ENCODE measurements at regions not wholly inside any gene's neighbourhood (a gene's known extent, or its start where the extent isn't known, plus 50 kb on each side); places are given as distances from the start of the nearest gene placed in this dataset.

DNA sequence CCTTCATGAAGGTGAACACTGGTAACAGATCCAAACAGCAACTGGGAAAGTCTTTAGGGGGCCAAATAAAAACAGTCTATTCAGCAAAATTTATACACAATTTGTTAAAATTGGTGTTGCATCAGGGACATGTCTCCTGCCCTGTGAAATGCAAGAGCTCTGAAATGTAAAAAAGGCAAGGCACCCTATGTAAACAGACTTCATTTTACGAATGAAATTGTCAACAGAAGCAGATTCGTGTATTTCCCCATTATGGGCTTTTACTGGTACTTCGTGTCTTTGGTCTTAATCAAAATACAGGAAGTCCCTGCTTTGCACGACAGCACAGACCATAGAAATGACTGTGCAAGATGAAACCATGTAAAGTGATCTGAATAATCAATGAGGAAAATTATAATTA, 127.3 kb upstream of the THBS1 start:
- DNase-seq (ENCODE audit: low read depth), result no peak

DNA sequence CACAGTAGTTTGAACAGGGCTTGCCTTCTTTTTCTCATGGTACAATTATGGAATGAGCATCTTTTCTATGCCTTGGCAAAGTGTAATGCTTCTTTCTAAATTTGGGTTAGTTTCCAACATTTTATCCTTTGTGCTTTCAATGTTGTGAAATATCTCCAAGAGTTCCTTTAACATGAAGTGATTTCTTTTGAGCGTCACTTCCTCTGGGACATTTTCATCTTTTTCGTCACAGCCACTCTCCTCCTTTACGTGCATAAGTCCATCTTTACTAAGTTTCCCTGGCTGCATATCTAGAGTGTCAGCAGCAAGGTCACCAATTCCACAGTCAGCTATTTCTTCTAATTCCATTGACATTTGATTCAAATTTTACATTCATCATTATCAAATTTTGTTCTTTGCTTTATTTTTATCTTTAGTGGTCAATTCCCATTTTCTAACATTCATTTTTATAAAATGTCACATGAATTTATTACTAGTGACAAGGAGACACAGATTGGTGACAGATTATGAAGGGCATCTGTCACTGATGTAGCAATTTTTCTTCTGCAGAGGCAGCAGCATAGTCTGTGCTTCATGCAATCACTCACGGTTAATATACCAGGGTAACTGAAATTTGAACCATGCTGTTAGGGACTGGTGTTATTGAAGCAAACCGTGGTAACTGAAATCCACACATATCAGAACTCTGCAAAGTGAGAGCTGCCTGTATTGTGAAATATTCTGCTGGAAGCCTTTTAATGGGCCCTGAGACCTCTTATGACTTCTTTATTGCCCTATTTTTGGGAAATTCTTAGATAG, 126.5 kb upstream of the THBS1 start:
- no peak for DNase-seq (ENCODE audit: low read depth)

DNA sequence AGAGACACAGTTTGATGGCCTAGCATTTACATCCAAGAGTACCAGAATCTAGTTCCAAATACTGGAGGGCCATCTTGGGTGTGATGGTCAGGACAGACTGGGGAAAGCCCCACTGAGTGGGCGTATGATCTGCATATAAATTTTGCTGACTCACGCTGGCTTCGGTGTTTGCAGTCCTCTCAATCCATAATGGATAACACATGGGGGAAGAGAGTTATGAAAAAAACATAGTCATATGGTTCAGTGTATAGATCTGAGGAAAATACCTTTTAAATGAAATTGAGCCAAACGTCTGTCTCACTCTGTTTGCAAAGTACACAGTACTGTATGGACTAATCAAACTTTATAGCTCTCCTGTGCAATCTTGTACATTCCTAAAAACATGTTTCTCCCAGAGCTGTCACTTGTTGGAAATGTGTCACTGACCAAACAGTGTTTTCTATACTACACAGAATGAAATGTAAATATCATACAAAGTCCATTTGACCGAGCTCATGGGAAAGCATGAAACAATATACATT, 125.3 kb upstream of the THBS1 start:
- no peak for DNase-seq (ENCODE audit: low read depth)

DNA sequence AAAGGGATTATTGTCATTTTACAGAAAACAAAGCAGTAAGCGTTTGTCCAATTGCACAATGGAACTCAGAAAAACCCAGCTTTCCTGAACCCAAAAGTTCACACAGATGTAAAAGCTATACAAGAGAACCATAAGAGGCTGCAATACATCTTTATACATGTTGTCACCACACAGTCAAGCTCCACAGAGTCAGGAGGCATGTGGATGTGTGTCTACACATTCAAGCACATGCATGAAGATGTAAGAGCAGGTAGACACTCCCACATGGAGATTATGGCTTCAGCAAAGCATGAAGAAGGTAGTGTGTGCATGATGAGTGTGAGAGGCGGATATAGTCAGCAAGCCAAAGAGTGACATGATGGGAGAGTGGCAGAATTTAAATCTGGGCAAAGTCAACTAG, 124.7 kb upstream of the THBS1 start:
- no peak for DNase-seq (ENCODE audit: low read depth)

DNA sequence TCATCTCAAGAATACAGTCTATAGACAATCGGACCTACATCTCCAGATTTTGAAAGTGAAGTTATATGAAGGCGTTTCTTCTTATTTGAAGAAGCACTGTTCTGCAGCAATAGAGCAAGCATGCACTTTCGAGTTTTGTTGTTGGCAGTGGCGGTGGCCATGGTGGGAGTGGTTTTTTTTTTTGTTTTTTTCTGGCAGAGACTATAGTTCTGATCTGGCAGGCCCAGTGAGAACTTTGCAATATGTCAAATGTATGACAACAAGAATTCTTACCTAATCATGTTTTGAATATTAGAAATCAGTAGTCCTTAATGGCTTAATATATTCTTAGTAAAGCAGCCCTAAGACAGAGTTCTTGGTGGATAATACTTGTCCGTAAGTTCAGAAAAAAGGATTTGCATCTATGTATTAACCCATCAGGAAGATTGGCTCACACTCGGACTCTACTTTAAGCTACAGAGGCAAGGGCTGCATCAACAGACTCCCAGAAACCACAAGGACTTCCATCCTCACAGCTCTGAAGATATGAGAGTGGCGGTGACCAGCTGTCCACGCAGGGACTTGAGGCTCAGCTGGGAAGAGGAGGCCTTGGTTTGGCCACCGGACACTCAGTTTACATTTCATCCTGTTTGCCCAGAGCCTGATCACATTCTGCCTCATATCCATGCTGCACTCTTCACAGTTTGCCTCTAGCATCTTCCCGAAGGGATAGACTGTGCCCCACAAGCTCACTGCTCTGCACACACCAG, 124.1 kb upstream of the THBS1 start:
- DNase-seq (ENCODE audit: low read depth), result no peak

DNA sequence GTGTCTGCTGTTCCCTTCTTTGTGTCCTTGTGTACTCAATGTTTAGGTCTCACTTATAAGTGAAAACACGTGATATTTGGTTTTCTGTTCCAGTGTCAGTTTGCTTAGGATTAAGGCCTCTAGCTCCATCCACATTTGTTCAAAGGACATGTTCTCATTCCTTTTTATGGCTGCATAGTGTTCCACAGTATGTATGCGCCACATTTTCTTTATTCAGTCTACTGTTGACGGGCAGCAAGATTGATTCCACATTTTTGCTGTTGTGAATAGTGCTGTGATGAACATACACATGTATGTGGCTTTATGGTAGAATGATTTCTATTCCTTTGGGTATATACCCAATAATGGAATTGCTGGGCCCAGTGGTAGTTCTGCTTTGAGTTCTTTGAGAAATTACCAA, 122.7 kb upstream of the THBS1 start:
- no peak for DNase-seq (ENCODE audit: low read depth)

DNA sequence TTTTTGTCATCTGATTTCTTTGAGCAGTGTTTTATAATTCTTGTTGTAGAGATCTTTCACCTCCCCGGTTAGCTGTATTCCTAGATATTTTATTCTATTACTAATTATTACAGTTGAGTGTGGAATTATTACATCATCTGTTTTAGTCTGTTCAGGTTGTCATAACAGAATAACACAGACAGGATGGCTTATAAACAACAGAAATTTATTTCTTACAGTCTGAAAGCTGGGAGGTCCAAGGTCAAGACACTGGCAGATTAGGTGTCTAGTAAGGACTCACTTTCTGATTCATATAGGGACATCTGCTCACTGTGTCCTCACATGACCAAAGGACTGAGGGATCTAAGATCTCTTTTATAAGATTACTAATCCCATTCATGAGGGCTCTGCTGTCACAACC, 121.3 kb upstream of the THBS1 start:
- DNase-seq (ENCODE audit: low read depth), result no peak

DNA sequence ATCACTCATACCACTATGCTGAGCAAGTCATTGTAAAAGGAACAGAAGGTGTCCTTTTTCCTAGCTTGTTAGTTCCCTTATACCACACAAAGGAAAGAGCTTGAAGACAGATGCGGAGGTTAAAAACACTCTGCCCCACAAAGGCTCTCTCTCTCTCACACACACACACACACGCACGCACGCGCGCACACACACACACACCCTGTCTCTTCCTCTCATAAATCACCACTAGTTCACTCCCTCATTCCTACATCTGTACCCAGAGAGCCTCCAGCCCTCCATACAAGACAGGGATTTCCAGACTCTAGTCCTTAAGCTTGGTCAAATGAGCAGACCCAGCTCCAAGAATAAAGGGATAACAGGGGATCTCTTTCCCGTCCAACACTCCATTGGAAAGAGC, 120.1 kb upstream of the THBS1 start:
- no peak for DNase-seq (ENCODE audit: low read depth)

DNA sequence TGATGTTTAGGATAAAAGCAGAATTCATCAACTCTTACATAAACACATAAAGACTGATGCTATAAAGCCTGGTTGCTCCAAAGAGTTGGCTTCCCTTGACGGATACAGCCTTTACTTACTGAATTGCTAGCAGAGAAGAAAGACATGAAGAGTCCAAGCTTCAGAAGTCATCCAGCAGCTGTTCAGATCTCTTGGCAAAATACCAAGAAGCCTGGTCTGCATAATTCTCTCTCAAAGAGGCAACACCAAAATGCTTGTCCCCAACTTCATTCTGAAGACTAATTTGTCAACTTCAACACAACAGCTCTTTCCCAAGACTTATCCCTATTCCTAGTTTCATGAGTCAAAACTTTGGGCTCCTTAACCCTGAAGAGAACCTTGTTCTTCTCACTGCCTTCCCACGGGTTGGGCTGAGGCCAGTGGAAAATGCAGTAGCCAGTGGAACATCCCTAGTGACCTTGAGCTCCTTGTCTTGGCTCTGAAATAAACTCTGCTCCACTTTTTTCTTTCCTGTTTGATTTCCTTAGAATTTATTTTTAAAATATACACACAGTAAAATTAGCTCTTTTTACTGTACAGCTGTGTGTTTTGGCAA, 119.2 kb upstream of the THBS1 start:
- no peak for DNase-seq (ENCODE audit: low read depth)

DNA sequence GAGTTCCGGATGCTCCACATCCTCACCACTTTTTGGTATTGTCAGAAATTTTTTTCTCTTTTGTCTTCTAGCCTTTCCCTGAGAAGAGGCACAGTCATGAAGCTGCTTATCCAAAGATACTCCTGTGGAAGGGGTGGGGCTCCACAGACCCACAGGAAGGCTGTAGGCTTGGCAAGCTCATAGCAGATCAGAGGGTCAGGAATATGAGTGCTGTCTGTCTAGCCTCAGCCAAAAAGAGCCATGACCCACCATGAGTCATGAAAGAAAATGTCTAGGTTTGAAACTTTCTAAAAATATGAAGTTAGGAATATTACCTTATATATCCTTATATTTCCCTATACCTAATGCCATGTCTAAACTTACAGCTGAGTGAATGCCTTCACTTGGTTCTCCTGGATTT, 118.2 kb upstream of the THBS1 start:
- DNase-seq (ENCODE audit: low read depth), result no peak

DNA sequence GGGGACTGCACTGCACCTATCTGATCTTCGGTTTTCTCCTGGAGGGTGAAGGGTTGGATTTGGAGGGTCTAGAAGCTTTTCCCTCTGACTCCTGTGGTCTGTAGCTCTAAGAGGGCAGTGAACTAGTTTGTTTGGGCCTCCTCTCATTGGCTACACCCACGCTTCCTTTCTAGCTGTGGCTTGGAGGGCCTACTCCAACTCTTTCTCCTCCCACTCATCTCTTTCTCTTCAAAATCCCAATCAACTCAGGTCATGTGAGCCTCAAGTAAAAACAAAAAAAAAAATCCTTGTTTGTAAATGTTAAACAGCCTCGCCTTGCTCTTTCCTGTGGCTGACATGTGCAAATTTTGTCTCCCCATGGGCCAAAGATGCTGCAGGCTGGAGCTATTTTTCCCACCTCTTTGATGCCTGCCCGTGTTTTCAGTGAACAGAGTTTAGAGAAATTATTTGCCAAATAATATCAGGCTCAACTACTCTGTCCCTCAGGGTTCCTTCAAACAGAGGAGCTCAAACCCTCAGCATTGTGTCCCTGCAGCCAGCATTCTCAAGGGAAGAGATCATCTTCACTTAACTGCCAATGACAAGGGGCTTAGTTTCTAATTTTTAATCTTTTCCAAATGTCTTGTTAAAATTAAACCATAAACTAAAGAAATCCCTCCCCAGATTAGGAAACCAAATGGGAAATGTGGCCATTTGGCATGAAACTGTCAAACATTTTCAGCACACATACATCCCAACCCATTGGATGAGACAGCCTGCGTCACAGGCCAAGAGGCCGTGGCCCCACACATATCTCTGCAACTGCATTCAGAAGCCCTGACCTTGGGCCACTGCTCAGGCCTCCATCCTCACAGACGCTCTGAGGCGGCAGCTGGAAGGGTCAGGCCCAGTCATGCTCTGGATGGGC, 114.8 kb upstream of the THBS1 start:
- DNase-seq (ENCODE audit: low read depth), result no peak

DNA sequence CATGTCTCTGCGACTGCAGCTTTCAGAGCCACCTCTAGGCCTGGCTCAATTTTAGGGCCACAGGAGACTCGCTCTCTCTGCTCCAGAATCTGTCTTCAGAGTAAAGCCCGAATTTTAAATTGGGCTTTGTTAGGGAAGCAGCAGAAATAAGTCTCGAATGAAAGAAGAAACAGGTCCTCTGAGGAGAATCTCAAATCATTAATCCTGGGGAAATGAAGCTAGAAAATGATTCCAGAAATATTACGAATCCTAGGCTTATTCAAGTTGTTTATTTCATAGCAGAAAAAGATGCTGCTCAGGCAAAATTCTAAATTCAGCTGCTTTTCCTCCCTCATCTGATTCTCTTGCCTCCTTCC, 114.2 kb upstream of the THBS1 start:
- DNase-seq (ENCODE audit: low read depth), result no peak

DNA sequence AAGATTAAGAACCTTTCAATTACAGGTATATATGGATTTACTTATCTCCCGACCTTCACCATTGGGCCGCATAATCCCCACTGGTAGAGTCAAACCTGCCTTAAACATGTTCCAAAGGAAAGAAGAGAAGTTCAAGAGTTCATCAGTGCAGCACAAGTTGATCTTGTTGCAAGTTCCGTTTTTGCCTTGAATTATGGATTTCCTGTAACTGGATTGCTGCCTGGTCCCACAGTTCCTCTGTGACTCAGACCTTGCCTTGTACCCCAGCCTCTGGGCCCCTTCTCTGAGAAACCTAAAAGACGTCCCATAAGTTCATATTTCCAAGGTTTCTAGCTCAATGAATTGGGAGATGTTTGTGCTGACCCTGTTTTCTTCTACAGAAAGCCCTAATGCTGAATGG, 112.5 kb upstream of the THBS1 start:
- DNase-seq (ENCODE audit: low read depth), result no peak

DNA sequence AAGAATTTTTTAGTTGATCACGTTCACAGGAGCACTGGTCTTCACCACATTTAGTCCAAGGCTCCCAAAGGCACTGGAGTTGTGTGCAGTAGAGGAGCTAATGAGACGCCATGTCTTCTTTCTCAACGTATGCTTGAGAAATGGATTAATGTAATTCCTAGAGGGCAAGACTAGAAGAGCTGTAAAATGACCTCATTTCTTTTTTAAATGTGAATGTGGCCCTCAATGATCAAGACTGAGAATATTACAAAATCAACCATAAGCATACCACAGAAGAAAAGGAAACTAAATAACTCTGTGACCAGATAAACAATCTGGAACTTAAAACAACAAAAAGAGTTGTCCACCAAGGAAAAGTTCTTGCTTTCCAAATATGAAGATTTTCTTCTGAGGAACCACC, 112.1 kb upstream of the THBS1 start:
- DNase-seq (ENCODE audit: low read depth), result no peak

DNA sequence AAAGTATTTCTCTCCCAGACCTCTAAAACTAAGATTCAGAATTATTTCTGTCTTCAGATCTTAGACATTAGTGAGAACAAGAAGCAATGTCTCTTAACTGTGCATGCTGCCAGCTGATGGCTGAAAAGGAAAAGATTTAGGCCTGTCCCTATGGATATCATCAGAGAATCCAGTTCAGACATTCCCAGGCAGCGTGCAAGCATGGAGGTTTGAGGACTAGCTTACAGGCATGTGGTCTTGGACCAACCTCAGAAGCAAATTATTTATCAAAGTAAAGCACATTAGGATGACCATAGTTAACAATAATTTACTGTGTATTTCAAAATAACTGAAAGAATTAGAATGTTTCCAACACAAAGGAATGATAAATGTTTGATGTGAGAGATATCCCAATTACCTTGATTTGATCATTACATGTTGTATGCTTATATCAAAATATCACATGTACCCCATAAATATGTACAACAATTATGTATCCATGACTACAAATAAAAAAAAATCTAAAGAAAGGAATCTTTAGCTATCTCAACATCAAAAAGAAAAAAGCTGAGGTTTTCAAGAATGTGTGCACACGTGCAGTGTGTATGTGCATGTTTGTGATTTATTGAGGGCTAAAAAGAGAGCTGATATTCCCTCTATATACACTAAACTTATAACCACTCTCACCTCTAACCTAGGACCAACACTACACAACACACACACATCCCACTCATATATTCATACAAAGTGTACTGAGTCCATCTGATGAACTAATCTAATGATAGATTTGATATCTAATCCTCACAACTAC, 108.9 kb upstream of the THBS1 start:
- DNase-seq (ENCODE audit: low read depth), result no peak

DNA sequence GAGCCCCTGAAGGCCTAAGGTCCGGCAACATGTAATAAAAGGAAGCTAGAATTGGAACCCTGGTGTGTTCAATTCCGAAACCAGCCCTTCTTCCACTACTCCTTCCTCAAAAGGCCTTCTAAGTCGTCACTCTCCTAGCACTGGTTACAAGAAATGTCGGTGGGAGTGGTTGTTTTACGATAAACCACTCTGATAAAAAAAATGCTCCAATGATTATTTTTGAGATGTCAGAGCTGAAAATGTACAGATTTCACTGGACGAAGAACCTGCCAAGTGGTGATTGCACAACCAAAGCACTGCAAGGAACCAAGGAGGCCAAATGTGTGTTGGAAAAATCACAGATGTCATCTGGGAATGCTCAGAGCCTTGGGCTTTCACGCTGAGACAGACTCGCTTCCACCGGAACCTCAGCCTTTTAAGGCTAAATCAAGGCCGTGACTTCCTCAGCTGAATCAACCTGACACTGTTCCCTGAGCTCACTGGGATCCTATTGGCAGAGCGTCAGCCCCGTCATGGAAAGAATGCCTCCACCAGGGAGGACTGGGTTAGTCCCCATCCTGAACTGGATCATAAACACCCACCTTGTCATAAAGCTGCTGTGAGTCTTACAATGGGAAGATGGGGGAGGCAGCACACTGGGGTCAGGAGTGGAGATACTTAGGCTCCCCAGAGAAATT, 108.1 kb upstream of the THBS1 start:
- no peak for DNase-seq (ENCODE audit: low read depth)

DNA sequence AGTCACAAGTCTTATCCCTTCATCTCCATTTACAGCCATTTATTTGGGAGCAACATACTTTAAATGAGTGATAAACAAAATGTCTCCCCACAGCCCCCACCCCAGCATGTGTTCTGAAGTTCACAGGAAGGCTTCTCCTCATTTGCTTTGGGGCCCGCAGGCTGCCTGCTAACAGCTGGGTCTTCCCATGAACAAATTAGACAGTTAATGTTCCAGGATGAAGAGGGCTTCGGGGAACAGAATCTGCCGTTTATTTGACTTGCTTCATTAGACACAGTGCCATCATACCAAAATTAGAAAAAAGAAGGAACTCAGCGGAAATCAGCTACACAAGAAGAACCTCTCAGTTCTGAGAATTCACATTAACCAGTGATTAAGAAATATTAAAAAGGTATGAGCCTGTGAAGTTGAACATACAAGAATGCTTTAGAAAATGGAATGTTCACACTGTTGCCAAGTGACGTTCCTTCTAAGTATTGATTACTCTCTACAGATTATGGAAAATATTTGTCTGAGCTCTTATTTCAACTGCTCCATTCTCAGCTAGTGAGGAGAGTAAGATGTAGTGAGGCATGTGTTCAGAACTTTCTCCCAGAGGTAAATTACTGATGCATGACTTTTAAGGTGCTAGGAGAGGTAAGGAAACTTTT, 107.5 kb upstream of the THBS1 start:
- DNase-seq (ENCODE audit: low read depth), result no peak

DNA sequence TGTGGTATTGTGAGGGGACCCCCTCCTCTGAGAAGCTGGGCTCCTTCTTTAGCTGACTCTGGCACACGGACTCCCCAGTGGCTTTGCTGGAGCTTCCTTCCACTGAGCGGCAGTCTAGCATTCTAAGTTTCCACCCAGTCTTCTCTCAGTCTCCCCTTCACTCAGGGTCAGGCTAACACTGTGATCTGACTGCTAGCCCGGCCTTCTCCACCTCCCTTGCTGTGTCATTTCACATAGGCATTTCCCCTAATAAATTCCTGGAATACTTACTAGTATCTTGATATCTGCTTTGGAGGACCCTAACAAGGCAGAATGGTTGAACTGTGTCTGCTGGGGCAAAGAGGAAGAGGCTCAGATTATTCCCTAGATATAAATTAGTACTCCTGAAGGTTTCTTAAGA, 106.2 kb upstream of the THBS1 start:
- no peak for DNase-seq (ENCODE audit: low read depth)

DNA sequence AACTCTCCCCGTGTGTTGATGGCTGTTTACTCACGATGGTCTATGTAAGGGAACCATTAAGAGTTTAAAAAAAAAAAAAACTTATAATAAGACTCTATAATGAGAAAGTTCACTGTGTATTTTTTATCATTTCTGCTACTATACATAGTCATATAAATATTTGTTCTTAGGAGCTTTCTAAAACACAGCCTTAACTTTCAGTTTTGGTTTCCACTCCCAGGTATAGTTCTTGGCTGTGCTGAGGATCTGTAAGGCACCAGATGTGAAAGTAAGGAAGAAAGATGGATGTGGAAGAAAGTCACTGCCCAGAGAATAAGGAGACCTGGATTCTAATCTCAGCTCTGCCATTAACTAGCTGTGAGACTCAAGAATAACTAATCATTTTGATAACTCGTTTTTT, 101.9 kb upstream of the THBS1 start:
- DNase-seq (ENCODE audit: low read depth), result no peak

DNA sequence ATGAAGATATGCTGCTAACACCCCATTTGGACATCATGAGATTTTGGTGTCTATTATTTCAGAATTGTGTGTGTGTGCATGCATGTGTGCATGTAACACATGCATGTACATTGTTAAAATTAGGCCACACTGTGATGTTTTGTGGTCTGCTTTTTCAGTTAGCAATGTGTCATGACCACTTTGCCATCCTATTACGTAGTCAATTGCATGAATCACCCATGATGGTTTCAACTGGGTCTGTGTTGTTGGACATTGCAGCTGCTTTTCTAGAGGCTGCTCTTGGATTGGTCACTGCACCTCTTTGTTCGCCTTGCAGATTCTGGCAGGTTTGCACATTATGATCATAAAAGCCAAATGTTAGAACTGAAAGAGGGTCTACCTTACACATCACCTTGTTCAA, 101.0 kb upstream of the THBS1 start:
- no peak for DNase-seq (ENCODE audit: low read depth)

Measured in activated gamma-delta T cell treated with anti-CD3 and anti-CD28 coated beads, Interleukin-2, amount 50 U/mL, for 16 hours (primary cell).